NCI-H2081 treated with DMSO at 0.1 percent for 48 hours (cell line): ENCODE measurements at regions not wholly inside any gene's neighbourhood (a gene's known extent, or its start where the extent isn't known, plus 50 kb on each side); places are given as distances from the start of the nearest gene placed in this dataset.
A peak's percentile ranks its signal among the peaks of the same experiment; 100 is the strongest.

Source experiments
- DNase-seq: peaks from one replicate; lab custom pipeline; 2025; lab: John Stamatoyannopoulos, UW

- peak; percentile 99 for DNase-seq
Measured at GRCh38 chr9:18393340-18394130, 80.4 kb upstream of the ADAMTSL1 start.

- DNase-seq = no peak
Measured at GRCh38 chr9:18394847-18395351, 79.1 kb upstream of the ADAMTSL1 start.

GRCh38 chr9:18396102-18396728, 77.7 kb upstream of the ADAMTSL1 start:
- DNase-seq = no peak

- DNase-seq = no peak
Measured at GRCh38 chr9:18397076-18397475, 76.9 kb upstream of the ADAMTSL1 start.

GRCh38 chr9:18398038-18398437, 75.9 kb upstream of the ADAMTSL1 start:
- no peak for DNase-seq

- no peak for DNase-seq
Measured at GRCh38 chr9:18404434-18405029, 69.4 kb upstream of the ADAMTSL1 start.

GRCh38 chr9:18405240-18405639, 68.7 kb upstream of the ADAMTSL1 start:
- no peak for DNase-seq

GRCh38 chr9:18410983-18411382, 63.0 kb upstream of the ADAMTSL1 start:
- no peak for DNase-seq

GRCh38 chr9:18421391-18421790, 52.6 kb upstream of the ADAMTSL1 start:
- no peak for DNase-seq

- DNase-seq = no peak
Measured at GRCh38 chr9:18422296-18423036, 51.5 kb upstream of the ADAMTSL1 start.

- no peak for DNase-seq
Measured at GRCh38 chr9:18423791-18424531, 50.0 kb upstream of the ADAMTSL1 start.
